ENCODE measurements at regions not wholly inside any gene's neighbourhood (a gene's known extent, or its start where the extent isn't known, plus 50 kb on each side); places are given as distances from the start of the nearest gene placed in this dataset.

- intact Hi-C loops (cut with micrococcal nuclease; ENCODE audit: unreplicated experiment): no loop called here
- Histone ChIP-seq H3K9me3 (ENCODE audit: low read depth, low read length, poor library complexity, severe bottlenecking) (no peaks in the 10 kb centered on the region), H3K27me3 (replicated peaks; ENCODE audit: insufficient read depth, low read depth, low read length, poor library complexity) (no peaks in the 10 kb centered on the region), H3K4me1 (ENCODE audit: insufficient read depth, low read length, poor library complexity, severe bottlenecking) (no peaks in the 10 kb centered on the region), H3K27ac (ENCODE audit: low read depth, low read length, poor library complexity, severe bottlenecking) (no peak overlapping the region), H3K4me3 (ENCODE audit: low read depth, low read length, poor library complexity, severe bottlenecking) (no peak overlapping the region), H3K36me3 (ENCODE audit: insufficient read depth, low read length, poor library complexity, severe bottlenecking) (no peaks in the 10 kb centered on the region)
- no peak for TF ChIP-seq EZH2 (IDR thresholded peaks at IDR 0.05; ENCODE audit: borderline replicate concordance, low read depth, low read length, poor library complexity, severe bottlenecking)
- no peak for TF ChIP-seq CTCF (conservative IDR thresholded peaks at IDR 0.05; ENCODE audit: low read depth, low read length)
- no TSS peak for BruUV-seq (replicated peaks)
- no peak for DNase-seq (ENCODE audit: low spot score)
- CTCF ChIA-PET: no interaction called here
- POLR2A ChIA-PET (ENCODE audit: low non-redundant PET): no interaction called here
Measured at GRCh38 chr5:106853266-106853665, 817.5 kb downstream of the EFNA5 start.

GRCh38 chr5:106849266-106849665 lies 821.5 kb downstream of the EFNA5 start:
- Histone ChIP-seq H3K27ac (ENCODE audit: low read depth, low read length, poor library complexity, severe bottlenecking) (no peak overlapping the region), H3K4me1 (ENCODE audit: insufficient read depth, low read length, poor library complexity, severe bottlenecking) (no peaks in the 10 kb centered on the region), H3K9me3 (ENCODE audit: low read depth, low read length, poor library complexity, severe bottlenecking) (no peaks in the 10 kb centered on the region), H3K27me3 (replicated peaks; ENCODE audit: insufficient read depth, low read depth, low read length, poor library complexity) (no peaks in the 10 kb centered on the region), H3K4me3 (ENCODE audit: low read depth, low read length, poor library complexity, severe bottlenecking) (no peak overlapping the region), H3K36me3 (ENCODE audit: insufficient read depth, low read length, poor library complexity, severe bottlenecking) (no peaks in the 10 kb centered on the region)
- TF ChIP-seq CTCF (conservative IDR thresholded peaks at IDR 0.05; ENCODE audit: low read depth, low read length): no peak
- TF ChIP-seq EZH2 (IDR thresholded peaks at IDR 0.05; ENCODE audit: borderline replicate concordance, low read depth, low read length, poor library complexity, severe bottlenecking): no peak
- intact Hi-C loops (cut with micrococcal nuclease; ENCODE audit: unreplicated experiment): no loop called here
- no peak for DNase-seq (ENCODE audit: low spot score)
- ChIA-PET CTCF (no interaction called here), POLR2A (ENCODE audit: low non-redundant PET) (no interaction called here)
- BruUV-seq (replicated peaks): no TSS peak

GRCh38 chr5:106843812-106844416 lies 826.8 kb downstream of the EFNA5 start:
- H3K36me3 ChIP-seq (ENCODE audit: insufficient read depth, low read length, poor library complexity, severe bottlenecking): no peaks in the 10 kb centered on the region
- DNase-seq (ENCODE audit: low spot score): peak; percentile 67
- H3K4me1 ChIP-seq (ENCODE audit: insufficient read depth, low read length, poor library complexity, severe bottlenecking): no peaks in the 10 kb centered on the region
- no peak overlapping the region for H3K27ac ChIP-seq (ENCODE audit: low read depth, low read length, poor library complexity, severe bottlenecking)
- no peaks in the 10 kb centered on the region for H3K9me3 ChIP-seq (ENCODE audit: low read depth, low read length, poor library complexity, severe bottlenecking)
- BruUV-seq (replicated peaks): no TSS peak
- H3K27me3 ChIP-seq (replicated peaks; ENCODE audit: insufficient read depth, low read depth, low read length, poor library complexity): no peaks in the 10 kb centered on the region
- TF ChIP-seq CTCF (conservative IDR thresholded peaks at IDR 0.05; ENCODE audit: low read depth, low read length): peak; percentile 59
- no peak for TF ChIP-seq EZH2 (IDR thresholded peaks at IDR 0.05; ENCODE audit: borderline replicate concordance, low read depth, low read length, poor library complexity, severe bottlenecking)
- POLR2A ChIA-PET (ENCODE audit: low non-redundant PET): no interaction called here
- no peak overlapping the region for H3K4me3 ChIP-seq (ENCODE audit: low read depth, low read length, poor library complexity, severe bottlenecking)
- intact Hi-C loops (cut with micrococcal nuclease; ENCODE audit: unreplicated experiment): no loop called here
- CTCF ChIA-PET: interaction anchor here (0.5 to 0.7 kb wide), 6 partner anchors 67 to 1501 kb away, joined by 3 to 9 read pairs (median 4); no protein-coding TSS in a partner anchor

Data from A673 (cell line).